ENCODE measurements at regions not wholly inside any gene's neighbourhood (a gene's known extent, or its start where the extent isn't known, plus 50 kb on each side); places are given as distances from the start of the nearest gene placed in this dataset.
A peak's percentile ranks its signal among the peaks of the same experiment; 100 is the strongest.
"Not testable (repeated sequence)": the region's sequence is repeated elsewhere in the genome, so short reads cannot be mapped to it uniquely, and the experiment has no call there.

DNA sequence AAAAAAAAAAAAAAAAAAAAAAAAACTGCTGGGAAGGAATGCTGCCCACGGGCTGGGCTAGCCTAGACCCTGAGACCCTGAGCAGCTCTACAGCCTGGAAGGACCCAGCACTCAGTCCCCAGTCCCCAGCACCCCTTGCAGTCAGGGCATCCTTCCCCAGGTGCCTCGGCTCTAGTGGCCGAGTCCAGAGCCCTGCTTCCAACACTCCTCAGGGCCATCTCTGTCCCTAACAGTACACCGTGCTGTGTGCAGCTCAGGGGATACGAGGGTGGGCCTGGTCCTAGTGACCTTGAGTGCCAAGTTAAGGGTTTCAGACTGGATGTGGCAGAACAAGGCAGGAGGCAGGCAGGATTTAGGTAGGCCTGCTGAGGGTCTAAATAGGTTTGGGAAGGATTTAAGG is 50.2 kb upstream of the LRP8 start:
- DNase-seq = no peak

DNA sequence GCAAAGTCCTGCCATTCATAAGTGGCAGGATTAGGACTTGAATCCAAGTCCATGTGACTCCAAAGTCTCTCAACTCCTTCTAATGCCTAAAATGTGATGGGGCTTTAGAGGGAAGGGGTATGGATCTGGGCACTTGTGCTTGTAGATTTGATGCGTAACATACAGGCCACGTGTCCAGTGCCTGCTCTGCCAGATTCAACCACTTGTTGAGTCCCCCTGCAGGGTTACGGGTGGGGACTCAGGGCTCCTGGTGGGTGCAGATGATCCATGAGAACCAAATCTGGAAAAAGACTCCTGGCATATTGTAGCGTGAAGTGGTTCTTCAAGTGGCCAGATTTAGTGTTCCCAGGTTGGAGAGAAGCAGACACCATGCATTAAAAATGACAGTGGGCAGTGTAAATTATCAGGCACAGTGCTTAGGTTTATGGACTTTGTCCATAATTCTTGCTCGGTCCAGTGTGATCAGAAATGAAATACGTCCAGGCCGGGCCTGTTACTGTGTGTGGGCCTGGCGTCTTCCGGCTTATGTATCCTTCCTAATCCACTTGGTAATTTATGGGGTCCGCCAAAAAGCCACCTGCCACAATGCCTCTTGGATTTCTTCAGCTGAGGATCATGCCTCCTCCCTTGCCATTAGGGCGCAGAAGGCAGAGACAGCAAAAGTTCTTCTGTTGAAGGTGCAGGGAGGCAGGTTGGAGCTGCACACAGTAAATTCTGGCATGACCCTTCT is 51.2 kb upstream of the LRP8 start:
- DNase-seq = peak; percentile 32

DNA sequence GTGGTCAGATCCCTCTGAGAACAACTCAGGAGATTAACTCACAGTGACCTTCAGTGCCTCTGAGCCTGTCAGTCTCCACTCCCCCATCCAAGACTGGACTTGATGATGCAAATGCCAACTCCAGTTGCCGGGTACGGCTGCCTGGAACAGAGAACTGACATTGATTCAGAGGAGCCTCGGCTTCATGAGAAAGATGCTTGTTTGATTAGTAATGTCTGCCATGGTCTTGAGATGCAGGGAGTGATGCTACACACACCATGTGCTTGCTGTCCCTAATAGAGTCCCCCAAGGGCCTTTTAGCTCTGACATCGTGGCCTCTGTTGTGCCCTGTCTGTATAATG is 51.8 kb upstream of the LRP8 start:
- no peak for DNase-seq

DNA sequence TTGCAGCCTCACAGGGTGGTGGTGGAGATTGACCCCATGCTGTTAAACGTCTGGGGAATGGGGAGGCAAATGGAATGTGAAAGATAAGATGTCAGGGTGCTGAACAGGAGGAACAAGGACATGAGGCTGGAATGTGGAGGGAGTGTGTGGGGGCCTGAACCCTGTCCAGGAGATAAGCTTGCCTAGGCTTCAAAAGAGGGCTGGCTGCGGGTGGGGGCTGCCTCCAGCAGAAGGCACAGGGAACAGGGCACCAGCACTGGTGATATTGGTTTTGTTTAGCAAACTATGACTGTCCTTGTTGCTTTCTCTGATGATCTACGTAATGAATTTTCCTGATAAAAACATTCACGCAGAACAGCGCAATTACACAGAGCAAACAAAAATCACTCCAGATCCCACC is 52.4 kb upstream of the LRP8 start:
- no peak for DNase-seq

DNA sequence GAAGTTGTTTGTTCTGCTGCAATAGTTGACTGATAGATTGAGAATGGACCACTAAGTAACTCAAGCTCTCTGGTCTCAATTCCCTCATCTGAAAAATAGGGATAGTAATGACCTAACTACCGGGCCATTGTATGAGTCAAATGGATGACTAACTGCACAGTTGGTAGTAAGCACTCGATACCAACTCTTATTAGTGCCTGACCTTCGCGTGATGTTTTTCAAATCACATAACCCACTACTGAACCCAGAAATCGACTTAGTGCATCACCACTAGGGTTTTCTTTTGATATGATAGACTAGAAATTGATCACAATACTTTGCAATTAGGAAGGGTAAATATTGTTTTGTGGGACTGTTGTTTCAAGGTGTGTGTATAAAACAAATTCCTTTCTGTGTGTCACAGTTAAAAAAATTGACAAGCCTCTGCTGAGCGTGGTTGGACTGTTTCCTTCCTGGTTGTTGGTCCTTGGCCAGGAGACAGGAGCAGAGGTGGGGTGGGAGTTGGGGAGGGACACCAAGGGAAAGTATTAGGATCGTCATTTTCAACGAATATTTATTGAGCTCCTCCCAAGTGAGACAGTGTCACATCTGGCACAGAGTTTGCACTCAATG is 54.0 kb upstream of the LRP8 start:
- DNase-seq = no peak

DNA sequence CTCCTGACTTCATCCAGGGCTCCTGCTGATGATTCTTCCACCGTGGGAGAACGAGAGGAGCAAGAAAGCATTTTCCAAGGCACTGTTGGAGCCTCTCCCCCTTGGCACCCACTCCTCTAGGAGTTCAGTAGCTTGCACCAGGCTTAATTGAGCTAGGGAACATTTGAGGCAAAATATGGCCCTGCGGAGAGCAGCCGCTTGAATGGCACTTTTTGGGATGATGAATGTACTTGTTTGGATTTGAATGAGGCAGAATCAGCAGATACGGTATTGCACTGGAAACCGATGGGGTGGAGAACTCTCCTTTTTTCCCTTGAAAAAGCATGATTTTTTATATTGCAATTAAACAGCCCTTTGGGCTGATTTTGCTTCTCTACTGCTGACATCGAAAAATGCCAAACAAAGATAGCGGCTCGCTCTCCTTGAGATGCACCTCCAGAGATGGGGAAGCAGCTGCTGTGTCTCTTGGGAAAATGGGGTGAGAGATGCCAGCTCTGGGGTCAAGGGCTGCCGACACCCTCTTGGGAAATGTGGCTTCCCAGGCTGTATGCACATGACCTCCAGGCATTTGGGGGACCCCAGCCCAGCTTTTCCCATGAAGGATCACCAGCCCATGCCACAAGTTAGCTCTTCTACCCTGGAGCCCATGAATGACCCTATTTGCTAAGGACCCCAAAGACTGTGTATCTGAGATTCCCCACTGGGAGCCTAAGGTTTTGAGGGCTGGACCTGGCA is 55.4 kb upstream of the LRP8 start:
- no peak for DNase-seq

DNA sequence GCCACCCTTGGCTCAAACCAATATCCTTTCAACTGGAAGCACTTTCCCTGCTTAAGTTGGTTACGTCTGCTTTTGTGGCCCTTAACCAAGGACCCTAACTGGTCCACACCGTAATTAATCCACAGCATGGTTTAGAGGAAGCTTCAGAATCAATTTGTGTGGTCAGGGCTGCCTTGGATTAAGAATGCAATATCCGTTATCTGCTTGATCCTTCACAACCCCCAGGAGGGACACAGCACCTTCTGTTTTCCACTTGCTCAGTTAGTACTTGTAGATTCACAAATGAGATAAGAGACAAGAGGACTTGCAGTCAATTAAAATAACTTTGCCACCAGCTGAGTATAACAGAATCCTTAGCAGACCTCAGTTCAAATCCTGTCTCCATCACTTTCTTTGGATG is 56.9 kb upstream of the LRP8 start:
- no peak for DNase-seq

DNA sequence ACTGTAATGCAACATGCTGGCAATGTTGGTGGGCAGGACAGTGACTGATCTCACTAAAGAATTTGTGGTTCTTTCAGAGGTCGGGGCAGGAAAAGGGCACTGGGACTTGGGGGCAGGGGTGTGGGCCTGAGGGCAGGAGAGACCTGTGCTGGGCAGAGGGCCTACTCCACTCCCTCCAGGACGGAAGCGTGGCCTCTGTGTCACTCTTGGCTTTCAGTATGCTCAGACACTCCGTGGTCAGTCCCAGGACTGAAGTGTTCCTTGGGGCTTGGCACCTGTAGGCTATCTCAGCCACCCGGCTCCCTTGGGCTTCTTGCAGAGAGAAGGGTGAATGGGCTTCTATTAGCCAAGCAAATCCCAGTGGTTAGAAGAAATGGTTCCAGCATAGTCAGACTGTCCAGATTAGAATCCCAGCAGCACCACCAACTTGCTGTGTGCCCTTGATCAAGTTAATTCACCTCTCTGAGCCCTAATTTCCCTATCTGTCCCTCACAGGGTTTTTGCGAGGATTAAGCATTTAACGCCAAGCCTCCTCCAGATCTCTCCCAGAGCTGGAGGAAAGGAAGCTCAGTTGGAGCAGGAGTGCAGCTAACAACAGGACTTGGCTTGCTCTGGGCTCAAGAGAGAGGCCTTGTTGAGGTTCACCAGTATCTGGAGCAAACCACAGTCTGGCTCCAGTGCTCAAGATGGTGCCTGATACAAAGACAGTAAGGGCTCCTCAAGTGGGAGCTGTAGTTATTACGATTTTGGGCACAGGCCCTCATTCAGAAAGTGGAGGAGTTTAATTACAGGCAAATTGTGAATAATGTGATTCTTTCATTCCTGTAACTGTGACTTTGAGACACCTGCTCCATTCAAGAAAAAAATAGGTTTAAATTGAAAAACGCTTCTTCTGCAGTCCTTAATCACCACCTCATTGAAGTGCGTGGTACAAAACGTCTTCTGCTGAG is 57.7 kb upstream of the LRP8 start:
- DNase-seq = no peak

DNA sequence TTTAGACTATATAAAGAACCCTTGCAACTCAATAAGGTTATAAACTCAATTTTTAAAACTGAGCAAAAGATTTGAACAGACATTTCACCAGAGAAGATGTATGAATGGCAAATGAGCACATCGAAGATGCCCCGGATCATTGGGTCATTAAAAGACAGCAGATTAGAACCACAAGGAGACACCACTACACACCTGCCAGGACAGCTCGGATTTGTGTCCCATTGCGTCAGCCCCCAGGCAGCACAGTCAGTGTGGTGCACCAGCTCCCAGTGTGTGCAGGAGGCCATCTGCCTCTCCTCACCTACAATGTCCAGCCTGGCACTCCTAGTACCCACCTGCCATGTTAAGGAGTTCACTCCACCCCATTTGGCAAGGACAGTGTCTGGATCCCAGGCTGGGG is 61.1 kb upstream of the LRP8 start:
- DNase-seq = no peak

DNA sequence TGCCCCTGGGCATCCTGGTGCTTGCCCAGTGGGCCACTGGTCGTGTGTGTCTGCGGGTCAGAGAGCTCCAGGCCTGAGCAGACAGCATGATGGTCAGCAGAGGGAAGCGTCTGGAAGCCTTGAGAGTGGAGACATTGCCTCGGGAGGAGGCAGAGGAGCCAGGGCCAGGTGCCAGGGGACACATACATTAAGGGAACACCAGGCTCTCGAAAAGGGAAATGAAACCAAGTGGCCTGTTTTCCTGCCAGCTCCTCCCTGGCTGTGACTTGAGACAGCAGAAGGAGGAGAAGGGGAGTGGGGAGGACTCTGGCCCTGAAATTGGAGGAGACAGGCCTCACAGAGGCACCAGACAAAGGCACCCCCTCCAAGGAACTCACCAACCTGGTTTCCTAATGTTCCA is 62.4 kb upstream of the LRP8 start:
- DNase-seq = no peak

DNA sequence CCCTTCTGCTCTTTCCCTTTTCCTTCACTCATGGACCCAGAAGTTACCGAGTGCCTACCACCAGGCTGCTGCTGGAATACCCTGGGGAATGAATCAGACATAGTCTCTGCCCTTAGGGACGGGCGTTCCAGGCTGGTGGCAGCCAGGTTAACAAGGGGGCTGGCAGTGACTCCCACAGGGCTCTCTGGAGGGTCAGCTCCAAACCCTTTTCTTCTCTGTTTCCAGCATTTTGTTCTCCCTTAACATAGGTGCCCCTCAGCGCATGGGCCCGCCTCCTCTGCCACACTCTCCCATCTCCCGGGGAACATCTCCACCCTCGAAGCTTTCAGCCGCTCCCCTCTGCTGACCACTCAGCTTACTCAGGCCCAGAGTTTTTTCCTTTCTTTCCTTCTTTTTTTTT is 62.9 kb upstream of the LRP8 start:
- no peak for DNase-seq

DNA sequence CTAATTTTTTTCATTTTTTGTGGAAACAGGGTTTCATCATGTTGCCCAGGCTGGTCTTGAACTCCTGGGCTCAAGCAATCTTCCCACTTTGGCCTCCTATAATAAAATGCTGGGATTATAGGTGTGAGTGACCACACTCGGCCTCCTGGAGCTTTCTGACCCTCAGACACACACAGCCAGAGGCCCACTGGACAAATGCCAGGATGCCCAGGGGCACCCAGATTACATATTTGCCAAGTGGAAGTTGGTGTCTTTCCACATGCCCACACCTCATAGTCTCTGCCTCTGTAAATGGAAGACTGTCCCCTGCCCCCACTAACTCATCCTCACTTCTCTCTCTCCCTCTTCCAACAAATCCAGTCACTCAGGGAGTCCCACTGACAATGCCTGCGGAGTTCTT is 63.4 kb upstream of the LRP8 start:
- no peak for DNase-seq

DNA sequence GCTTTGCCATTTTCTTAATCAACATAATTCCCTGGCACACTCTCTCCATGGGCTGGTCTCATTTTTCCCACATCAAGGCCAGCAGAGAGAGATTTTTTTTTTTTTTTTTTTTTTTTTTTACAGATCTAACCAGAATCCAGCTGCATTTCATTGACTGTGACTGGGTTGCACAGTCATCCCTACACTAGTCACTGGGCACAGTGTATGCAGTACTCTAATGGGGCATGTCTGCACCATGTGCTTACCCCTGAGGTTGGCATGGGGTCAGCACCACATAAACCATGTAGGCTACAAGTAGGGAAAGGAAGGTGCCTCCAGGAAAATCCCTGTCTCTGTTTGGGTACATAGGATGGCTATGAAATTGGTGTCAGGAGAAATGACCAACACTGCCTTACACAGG is 64.1 kb upstream of the LRP8 start:
- no peak for DNase-seq

DNA sequence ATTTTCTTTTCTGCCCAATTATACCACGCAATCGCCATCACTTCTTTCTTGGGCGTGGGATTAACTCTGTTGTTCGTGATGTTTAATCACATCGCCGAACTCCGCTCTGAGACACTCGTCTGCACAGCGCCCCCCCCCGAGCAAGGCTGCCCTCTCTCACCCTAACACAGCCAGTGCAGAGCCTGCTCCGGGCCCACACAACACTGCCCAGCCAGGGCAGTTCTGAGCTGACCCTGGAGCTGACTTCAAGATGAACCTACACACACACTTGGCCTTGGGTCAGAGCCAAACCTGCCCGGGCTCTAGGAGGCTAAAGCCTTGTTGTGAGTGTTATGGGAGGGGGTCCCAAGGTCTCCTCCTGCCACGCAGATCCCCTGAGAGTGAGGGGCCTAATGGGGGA is 64.6 kb upstream of the LRP8 start:
- DNase-seq = no peak

DNA sequence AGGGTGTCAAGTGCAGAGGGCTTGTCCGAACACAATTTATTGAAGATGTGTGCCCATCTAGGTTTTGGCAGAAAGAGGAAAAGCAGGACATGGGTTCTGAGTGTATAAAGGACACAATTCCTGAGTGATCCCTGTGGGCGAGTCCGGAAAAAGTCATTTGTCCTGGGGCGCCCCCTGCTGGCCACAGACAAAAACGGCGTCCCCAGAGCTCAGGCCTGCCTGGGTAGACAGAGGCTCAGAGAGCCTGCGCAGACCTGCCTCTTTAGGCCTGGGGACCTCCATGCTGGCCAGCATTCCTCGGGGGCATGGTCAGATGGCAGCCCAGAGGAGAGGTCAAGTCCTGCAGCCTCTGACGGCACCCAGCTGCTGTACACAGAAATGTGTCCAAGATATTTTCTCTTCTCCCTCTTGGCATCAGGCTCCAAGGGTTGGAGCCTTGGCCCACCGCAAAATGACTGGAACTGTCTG is 65.5 kb upstream of the LRP8 start:
- DNase-seq = peak; percentile 68

DNA sequence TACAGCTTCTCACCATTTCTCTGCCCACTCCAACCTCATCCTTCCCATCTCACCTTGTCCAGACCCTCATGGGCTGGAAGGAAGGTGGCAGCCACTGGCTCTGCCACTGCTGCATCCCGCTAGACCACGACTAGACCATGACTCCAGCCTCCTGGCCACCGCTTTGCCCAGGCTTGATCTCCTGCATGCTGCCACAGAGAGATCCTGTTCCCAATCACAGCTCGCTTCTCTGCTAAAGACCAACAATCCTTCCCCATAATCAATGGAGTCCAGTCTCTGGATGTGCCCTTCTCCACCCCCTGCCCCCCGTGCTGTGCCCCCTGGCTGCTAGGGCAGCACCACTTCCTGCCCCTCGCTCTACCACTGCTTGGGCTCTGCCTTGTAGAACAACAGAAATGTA is 64.9 kb upstream of the DMRTB1 start:
- DNase-seq = no peak

DNA sequence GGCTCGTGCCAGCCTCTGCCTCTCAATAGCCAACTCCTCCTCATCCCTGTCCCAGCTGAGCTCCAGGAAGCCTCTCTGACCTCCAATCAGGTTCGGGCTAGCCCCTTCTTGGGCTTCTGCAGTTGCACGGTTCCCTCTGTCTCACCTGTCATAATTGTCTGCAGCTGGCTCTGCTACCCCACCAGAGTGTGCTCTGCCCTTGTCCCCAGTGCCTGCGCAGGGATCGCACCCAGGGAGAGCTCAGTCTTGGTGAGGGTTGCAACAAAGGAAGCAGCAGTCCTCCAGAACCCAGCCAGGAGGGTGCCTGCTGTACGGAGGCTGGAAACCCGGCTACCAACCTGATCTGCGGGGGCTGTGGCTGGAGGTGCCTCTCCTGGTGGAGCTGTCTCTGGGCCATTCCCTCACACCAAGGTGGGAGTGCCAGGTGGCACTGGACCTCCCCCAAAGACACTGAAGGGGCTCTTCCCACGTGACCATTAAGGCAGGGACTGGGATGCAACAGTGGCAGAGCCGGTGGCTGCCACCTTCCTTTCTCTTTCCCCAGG is 63.5 kb upstream of the DMRTB1 start:
- peak; percentile 31 for DNase-seq

DNA sequence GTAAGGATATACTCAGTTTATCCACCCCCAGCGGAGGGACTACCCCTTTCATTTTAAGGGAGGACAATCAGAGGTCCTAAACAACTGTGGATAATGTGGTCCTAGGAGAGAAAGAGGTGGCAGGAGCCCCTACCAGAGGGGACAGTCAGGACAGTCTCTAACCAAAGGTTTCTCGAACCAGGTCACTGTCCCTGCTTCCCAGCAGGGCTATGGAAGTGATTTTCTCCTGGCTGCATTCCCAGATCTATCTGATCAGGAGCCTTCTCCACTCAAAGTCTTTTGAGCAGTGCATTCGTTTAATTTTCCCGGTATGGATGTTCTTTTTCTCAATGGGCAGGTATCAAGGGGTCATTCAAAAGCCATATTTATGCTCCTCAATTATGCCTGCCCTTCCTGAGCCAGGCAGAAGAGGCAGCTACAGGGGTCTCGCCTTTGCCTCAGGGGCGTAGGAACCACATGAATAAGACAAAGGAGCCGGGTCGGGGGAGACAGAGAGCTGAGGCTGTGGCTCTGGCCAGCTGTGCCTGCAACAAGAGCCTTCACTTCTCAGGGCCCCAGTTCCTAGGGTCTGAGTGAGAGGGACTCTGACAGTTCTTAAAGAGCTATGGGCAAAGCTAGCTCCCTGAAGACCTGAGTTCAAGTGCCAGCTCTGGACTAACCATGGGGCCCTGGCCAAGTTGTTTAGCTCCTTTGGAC is 62.5 kb upstream of the DMRTB1 start:
- DNase-seq = no peak

DNA sequence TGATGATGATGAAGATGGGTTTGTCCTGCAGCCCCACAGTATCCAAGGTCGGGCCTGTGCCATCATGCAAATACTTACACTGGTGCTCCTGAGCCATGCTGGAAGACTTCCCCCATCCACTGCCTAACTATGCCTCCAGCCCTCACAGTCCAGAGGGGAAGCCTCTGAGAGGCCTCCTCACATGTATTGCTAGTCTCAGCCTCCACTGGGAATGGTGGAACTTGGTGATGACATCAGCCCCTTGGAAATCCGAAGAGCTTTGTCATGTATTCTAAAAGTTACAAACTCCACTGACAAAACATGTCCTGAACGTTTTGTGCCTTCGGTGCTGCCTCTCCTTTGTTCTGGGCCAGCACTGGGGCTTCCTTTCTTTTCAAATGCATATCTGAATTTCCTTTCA is 61.1 kb upstream of the DMRTB1 start:
- DNase-seq = no peak

DNA sequence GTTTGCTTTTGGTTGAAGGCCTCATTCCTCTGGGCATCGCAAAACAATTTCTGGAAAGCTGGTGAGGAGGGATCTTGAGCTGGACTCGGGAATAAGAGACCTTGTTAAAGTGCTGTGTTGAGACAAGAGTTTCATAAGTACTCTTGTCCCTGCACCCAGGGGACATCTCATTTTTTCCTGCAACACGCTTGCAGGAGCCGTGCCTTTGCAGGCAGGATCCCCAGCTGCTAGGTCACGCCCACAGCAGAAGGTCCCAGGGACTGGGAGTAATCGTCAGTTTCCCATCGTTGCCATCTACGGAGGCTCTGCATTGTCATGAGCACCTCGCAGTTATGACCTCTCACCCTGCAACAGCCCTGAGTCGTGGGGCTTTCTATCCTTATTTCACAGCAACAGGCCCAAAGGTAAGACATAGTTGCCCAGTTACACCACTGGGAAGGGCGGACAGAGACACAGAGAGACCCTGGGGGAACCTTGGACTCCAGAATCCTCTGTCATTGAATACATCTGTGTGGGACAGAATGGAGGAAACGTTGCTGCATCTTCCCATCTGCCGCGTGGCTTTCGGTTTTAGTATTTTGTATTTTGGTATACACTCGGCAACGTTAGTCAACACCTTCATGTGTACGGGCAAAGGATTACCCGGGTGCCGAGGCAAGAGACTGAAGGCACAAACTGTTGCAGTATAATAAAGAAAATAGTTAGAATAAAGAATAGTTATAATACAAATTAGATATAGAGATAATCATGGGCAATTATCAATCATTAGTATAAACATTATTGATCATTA is 60.4 kb upstream of the DMRTB1 start:
- DNase-seq = no peak

DNA sequence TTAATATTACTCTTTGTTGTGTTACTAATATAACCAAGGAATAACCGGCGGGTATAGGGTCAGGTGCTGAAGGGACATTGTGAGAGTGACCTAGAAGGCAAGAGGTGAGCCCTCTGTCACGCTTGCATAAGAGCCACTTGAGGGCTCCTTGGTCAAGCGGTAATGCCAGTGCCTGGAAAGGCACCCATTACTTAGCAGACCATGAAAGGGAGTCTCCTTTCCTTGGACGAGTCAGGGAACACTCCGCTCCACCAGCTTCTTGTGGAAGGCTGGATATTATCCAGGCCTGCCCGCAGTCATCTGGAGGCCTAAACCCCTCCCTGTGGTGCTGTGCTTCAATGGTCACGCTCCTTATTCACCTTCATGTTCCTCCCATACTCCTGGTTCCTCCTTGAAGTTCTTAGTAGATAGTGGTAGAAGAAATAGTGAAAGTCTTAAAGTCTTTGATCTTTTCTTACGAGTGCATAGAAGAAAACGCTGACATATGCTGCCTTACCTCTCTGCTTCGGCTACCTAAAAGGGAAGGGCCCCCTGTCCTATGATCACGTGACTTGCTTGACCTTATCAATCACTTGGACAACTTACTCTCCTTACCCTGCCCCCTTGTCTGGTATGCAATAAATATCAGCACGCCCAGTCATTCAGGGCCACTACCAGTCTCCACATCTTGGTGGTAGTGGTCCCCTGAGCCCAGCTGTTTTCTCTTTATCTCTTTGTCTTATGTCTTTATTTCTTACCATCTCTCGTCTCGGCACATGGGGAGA is 59.6 kb upstream of the DMRTB1 start:
- DNase-seq = not testable (repeated sequence)

Measured in NCI-H345 (cell line).